SK-N-MC (cell line): ENCODE measurements at regions not wholly inside any gene's neighbourhood (a gene's known extent, or its start where the extent isn't known, plus 50 kb on each side); places are given as distances from the start of the nearest gene placed in this dataset.

Source experiments
- EZH2 ChIP-seq: fragments of 200-600 bp; sonication (generic); IDR thresholded peaks from one replicate; pipeline ENCODE4 v1.6.1; 2017; ENCODE audit warnings: antibody characterized with exemption
- FOXP2 ChIP-seq: optimal IDR thresholded peaks from 2 replicates; pipeline ENCODE3; 2011; ENCODE audit warnings: mild to moderate bottlenecking, moderate library complexity; ENCODE audit not compliant: insufficient read depth; ENCODE audit errors: extremely low read length, control extremely low read depth
- POLR2AphosphoS5 ChIP-seq: IDR thresholded peaks from 2 replicates; pipeline ENCODE4 v1.6.1; 2012; ENCODE audit warnings: mild to moderate bottlenecking, low read depth, low read length, borderline replicate concordance

- no peak for TF ChIP-seq EZH2
- TF ChIP-seq POLR2AphosphoS5, result no peak
- no peak for TF ChIP-seq FOXP2
These were observed 1185.5 kb upstream of the ADGRB3 start for GRCh38 chr6:67449602-67450001.
